ENCODE measurements at regions not wholly inside any gene's neighbourhood (a gene's known extent, or its start where the extent isn't known, plus 50 kb on each side); places are given as distances from the start of the nearest gene placed in this dataset.

DNA sequence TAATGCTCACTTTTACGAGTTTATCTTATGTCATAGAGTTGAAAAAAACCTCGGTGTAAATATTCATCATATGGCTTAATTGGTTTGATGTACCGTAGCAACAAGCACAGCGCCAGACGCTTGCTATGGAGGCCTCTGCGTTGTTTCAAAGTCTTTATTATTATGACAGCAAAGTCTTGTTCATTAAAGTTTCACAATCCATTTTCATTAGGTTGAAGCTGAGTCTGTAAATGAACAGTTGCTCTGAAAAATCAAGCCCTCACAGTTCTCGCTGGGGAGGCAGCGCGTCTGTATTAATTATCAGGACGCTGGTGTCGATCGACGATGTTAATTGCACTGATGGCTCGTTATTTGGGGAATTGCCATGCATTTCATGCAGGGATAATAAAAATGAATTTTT is 185.6 kb downstream of the INSC start (continued):
- TF ChIP-seq FIP1L1 (IDR thresholded peaks at IDR 0.05; ENCODE audit: borderline replicate concordance, insufficient read depth, low read depth, low read length), result no peak
- TF ChIP-seq SIN3B (IDR thresholded peaks at IDR 0.05; ENCODE audit: low read length), result no peak
- no peak for TF ChIP-seq ZNF224 (CRISPR knock-in tag; IDR thresholded peaks at IDR 0.05)
- TF ChIP-seq, protein P1, sequence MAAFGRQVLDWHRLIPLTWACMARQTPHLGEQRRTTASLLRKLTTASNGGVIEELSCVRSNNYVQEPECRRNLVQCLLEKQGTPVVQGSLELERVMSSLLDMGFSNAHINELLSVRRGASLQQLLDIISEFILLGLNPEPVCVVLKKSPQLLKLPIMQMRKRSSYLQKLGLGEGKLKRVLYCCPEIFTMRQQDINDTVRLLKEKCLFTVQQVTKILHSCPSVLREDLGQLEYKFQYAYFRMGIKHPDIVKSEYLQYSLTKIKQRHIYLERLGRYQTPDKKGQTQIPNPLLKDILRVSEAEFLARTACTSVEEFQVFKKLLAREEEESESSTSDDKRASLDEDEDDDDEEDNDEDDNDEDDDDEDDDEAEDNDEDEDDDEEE (CRISPR knock-in tag; IDR thresholded peaks at IDR 0.05), result no peak
- TF ChIP-seq ZBTB1 (CRISPR knock-in tag; IDR thresholded peaks at IDR 0.05; ENCODE audit: borderline replicate concordance), result no peak

DNA sequence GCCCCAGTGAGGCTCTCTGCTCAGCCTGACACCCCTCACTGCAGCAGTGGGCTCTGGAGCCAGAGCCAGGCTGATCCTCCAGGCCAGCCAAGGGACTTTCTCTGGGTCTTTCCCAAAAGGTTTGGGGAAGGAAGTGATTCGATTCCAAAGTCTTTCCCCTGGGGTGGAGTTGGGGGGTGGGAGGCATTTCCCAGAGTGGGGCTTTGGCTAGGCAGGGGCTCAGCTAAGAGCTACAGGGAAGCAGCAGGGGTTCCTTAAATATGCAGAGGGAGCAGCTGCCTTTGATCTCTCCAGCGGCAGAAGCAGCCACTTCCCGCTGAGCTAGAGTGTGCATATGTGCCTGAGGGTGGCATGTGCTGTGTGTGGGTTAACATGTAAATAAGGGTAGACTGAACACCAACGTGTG is 192.9 kb downstream of the INSC start:
- FAIRE-seq, result no peak
- TF ChIP-seq KLF9 (CRISPR knock-in tag; IDR thresholded peaks at IDR 0.05; ENCODE audit: low read depth) (no peak), STAT5B (CRISPR knock-in tag; IDR thresholded peaks at IDR 0.05) (no peak), ZNF83 (CRISPR knock-in tag; IDR thresholded peaks at IDR 0.05; ENCODE audit: borderline replicate concordance) (no peak), ATF7-NPFF (CRISPR knock-in tag; IDR thresholded peaks at IDR 0.05; ENCODE audit: low read depth) (no peak), HDAC6 (IDR thresholded peaks at IDR 0.05; ENCODE audit: low read depth, low read length) (no peak), GATA4 (IDR thresholded peaks at IDR 0.05; ENCODE audit: borderline replicate concordance, low read depth) (no peak), SOX5 (CRISPR knock-in tag; IDR thresholded peaks at IDR 0.05; ENCODE audit: borderline replicate concordance) (no peak), SRY (CRISPR knock-in tag; IDR thresholded peaks at IDR 0.05) (no peak), BORCS8-MEF2B (CRISPR knock-in tag; IDR thresholded peaks at IDR 0.05) (no peak), ZSCAN12 (CRISPR knock-in tag; IDR thresholded peaks at IDR 0.05) (no peak), ZNF136 (CRISPR knock-in tag; IDR thresholded peaks at IDR 0.05; ENCODE audit: low read depth) (no peak), REPIN1 (CRISPR knock-in tag; IDR thresholded peaks at IDR 0.05; ENCODE audit: borderline replicate concordance, low read depth) (no peak), ZNF10 (CRISPR knock-in tag; IDR thresholded peaks at IDR 0.05; ENCODE audit: borderline replicate concordance, low read depth) (no peak), PITX1 (CRISPR knock-in tag; IDR thresholded peaks at IDR 0.05) (no peak)
- TF ChIP-seq, protein P2, sequence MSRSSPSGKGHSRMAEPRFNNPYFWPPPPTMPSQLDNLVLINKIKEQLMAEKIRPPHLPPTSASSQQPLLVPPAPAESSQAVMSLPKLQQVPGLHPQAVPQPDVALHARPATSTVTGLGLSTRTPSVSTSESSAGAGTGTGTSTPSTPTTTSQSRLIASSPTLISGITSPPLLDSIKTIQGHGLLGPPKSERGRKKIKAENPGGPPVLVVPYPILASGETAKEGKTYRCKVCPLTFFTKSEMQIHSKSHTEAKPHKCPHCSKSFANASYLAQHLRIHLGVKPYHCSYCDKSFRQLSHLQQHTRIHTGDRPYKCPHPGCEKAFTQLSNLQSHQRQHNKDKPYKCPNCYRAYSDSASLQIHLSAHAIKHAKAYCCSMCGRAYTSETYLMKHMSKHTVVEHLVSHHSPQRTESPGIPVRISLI (CRISPR knock-in tag; IDR thresholded peaks at IDR 0.05; ENCODE audit: borderline replicate concordance), result no peak
- TF ChIP-seq, protein P3, sequence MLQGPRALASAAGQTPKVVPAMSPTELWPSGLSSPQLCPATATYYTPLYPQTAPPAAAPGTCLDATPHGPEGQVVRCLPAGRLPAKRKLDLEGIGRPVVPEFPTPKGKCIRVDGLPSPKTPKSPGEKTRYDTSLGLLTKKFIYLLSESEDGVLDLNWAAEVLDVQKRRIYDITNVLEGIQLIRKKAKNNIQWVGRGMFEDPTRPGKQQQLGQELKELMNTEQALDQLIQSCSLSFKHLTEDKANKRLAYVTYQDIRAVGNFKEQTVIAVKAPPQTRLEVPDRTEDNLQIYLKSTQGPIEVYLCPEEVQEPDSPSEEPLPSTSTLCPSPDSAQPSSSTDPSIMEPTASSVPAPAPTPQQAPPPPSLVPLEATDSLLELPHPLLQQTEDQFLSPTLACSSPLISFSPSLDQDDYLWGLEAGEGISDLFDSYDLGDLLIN (CRISPR knock-in tag; IDR thresholded peaks at IDR 0.05; ENCODE audit: borderline replicate concordance), result no peak
- TF ChIP-seq, protein P4, sequence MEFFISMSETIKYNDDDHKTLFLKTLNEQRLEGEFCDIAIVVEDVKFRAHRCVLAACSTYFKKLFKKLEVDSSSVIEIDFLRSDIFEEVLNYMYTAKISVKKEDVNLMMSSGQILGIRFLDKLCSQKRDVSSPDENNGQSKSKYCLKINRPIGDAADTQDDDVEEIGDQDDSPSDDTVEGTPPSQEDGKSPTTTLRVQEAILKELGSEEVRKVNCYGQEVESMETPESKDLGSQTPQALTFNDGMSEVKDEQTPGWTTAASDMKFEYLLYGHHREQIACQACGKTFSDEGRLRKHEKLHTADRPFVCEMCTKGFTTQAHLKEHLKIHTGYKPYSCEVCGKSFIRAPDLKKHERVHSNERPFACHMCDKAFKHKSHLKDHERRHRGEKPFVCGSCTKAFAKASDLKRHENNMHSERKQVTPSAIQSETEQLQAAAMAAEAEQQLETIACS (CRISPR knock-in tag; IDR thresholded peaks at IDR 0.05), result no peak

More for the DNA sequence above, 192.9 kb downstream of the INSC start:
- H3K79me2 ChIP-seq (ENCODE audit: insufficient read depth, low read length), result no peaks in the 10 kb centered on the region
- no peak overlapping the region for H2AFZ ChIP-seq (ENCODE audit: low read length)
- POLR2A ChIA-PET, result no interaction called here
- H3K27me3 ChIP-seq (ENCODE audit: control insufficient read depth in 1 of 2, insufficient read depth in 2 of 2, low read length in 2 of 2), result no peaks in the 10 kb centered on the region
- H3K4me2 ChIP-seq (ENCODE audit: low read depth, low read length), result no peak overlapping the region
- CTCF ChIA-PET (ENCODE audit: low intra/inter-chr PET ratio, low total read pairs), result no interaction called here
- H3K27ac ChIP-seq (ENCODE audit: extremely low read length, insufficient read depth, low read length), result no peak overlapping the region
- no peaks in the 10 kb centered on the region for H3K36me3 ChIP-seq (replicated peaks in 1 of 2; ENCODE audit: control insufficient read depth in 1 of 2, insufficient read depth in 2 of 2, low read length in 2 of 2)
- no peak overlapping the region for H3K9ac ChIP-seq (ENCODE audit: insufficient read depth, low read depth, low read length)
- no peaks in the 10 kb centered on the region for H4K20me1 ChIP-seq (ENCODE audit: insufficient read depth, low read length)
- H3K4me3 ChIP-seq (replicated peaks in 1 of 3; ENCODE audit: insufficient read depth in 1 of 3, low read depth in 2 of 3, low read length in 3 of 3), result no peak overlapping the region
- intact Hi-C loops (cut with micrococcal nuclease; ENCODE audit: unreplicated experiment) (no loop called here), in situ Hi-C loops (cut with HindIII; ENCODE audit: extremely low pct_ligation_motif_present, low pct_unique_long_range_greater_than_20kb) (no loop called here)
- H3K9me3 ChIP-seq (ENCODE audit: low read length), result no peaks in the 10 kb centered on the region
- DNase-seq (ENCODE audit: low spot score) (no peak), ATAC-seq (no peak)
- WGBS (ENCODE audit: low lambda C conversion rate), result 3% methylated on average over 3 of the region's 4 CpGs
- no TSS peak for BruUV-seq (replicated peaks)
- H3K4me1 ChIP-seq (ENCODE audit: insufficient read depth, low read length), result no peaks in the 10 kb centered on the region
